Spleen (tissue), 7 donors: ENCODE measurements at regions not wholly inside any gene's neighbourhood (a gene's known extent, or its start where the extent isn't known, plus 50 kb on each side); places are given as distances from the start of the nearest gene placed in this dataset.

Source experiments
- CTCF ChIP-seq, 11 experiments: fragments of 200-600 bp in 7 of 11; fragments of 450-650 bp in 4 of 11; sonication (generic) in 4 of 11; IDR thresholded peaks in 8 of 11; conservative IDR thresholded peaks in 3 of 11; 1 replicate in 7 of 11; 2 replicates in 4 of 11; pipeline versions ENCODE4 v1.4.0 to v1.8.0; 2016 to 2021; ENCODE audit warnings: antibody characterized with exemption in 11 of 11, inconsistent platforms in 4 of 11, mild to moderate bottlenecking in 1 of 11
- POLR2AphosphoS5 ChIP-seq, 3 donors: sonication (generic); formaldehyde crosslinking; IDR thresholded peaks; one replicate each; pipeline ENCODE4 v1.5.1; 2017; ENCODE audit warnings: antibody characterized with exemption in 3 of 3
- donor health status: DM: no; HTN: no; CAD: no; lungs with moderate emphysema.
- donor health status: DM: no; HTN: no; CAD: no.
- donor health status: DM: no; HTN: no; CAD: no.

- TF ChIP-seq POLR2AphosphoS5 (IDR thresholded peaks at IDR 0.05), result no peak
- TF ChIP-seq CTCF (IDR thresholded peaks at IDR 0.05 in 8 of 11, conservative IDR thresholded peaks at IDR 0.05 in 3 of 11), result no peak
These were observed 132.8 kb upstream of the DPH6 start for GRCh38 chr15:35678774-35679173.
